H1 (cell line): ENCODE measurements at regions not wholly inside any gene's neighbourhood (a gene's known extent, or its start where the extent isn't known, plus 50 kb on each side); places are given as distances from the start of the nearest gene placed in this dataset.

Source experiments
- CTCF ChIA-PET: fragments of 300-600 bp; sonication (Branson Sonifier 250); formaldehyde crosslinking; loops from one replicate; lab custom pipeline; 2021; ENCODE audit not compliant: partially characterized antibody; lab: Charles Lee
- POLR2A ChIA-PET: fragments of 300-600 bp; sonication (Branson Sonifier 250); formaldehyde crosslinking; loops from one replicate; lab custom pipeline; 2021; ENCODE audit warnings: inconsistent platforms; ENCODE audit not compliant: partially characterized antibody; lab: Charles Lee
- DNase-seq, 2 experiments: peaks; one replicate each; pipeline versions ENCODE4 v3.0.0 to v3.0.0-alpha.2; 2010 to 2022; ENCODE audit warnings: low spot score in 2 of 2, low read depth in 1 of 2, mixed read lengths in 1 of 2
- FAIRE-seq: peaks from 2 replicates; lab custom pipeline; 2011; peaks lifted over from hg19 to GRCh38; lab: Jason Lieb, UNC
- H2AFZ ChIP-seq: 2 replicates; pipeline ENCODE4 v1.8.1; 2012; ENCODE audit warnings: low read length, inconsistent platforms
- H2AK5ac ChIP-seq: 2 replicates; pipeline ENCODE4 v1.6.1; 2013; ENCODE audit warnings: low read depth, low read length
- H2BK120ac ChIP-seq: replicated peaks from 2 replicates; pipeline ENCODE3; 2013; ENCODE audit warnings: low read depth, low read length, inconsistent platforms
- H2BK12ac ChIP-seq: 2 replicates; pipeline ENCODE4 v1.6.1; 2013; ENCODE audit warnings: low read depth, low read length
- H2BK15ac ChIP-seq: 2 replicates; pipeline ENCODE4 v1.6.1; 2013; ENCODE audit warnings: low read length
- H2BK20ac ChIP-seq: 2 replicates; pipeline ENCODE4 v1.6.1; 2013; ENCODE audit warnings: low read length
- H2BK5ac ChIP-seq: 2 replicates; pipeline ENCODE4 v1.6.1; 2013; ENCODE audit warnings: low read depth, low read length
- H3K14ac ChIP-seq: 2 replicates; pipeline ENCODE4 v1.6.1; 2013; ENCODE audit warnings: inconsistent platforms; ENCODE audit not compliant: insufficient read length
- H3K18ac ChIP-seq: 2 replicates; pipeline ENCODE4 v1.6.1; 2013; ENCODE audit warnings: low read length; ENCODE audit errors: extremely low read depth
- H3K23ac ChIP-seq: 2 replicates; pipeline ENCODE4 v1.6.1; 2013; ENCODE audit warnings: inconsistent platforms; ENCODE audit not compliant: insufficient read length
- H3K23me2 ChIP-seq: 2 replicates; pipeline ENCODE4 v1.6.1; 2013; ENCODE audit warnings: low read depth, low read length
- H3K27ac ChIP-seq: 2 replicates; pipeline ENCODE4 v1.6.1; 2011; ENCODE audit warnings: low read depth, low read length, inconsistent platforms
- H3K27me3 ChIP-seq, 4 experiments: replicated peaks in 1 of 4; 1 replicate in 1 of 4; 2 replicates in 3 of 4; pipeline versions ENCODE4 v1.6.1 to v1.8.1; 2011 to 2013; ENCODE audit warnings: low read length in 3 of 4, mild to moderate bottlenecking in 3 of 4, inconsistent platforms in 2 of 4, mixed read lengths in 2 of 4, moderate library complexity in 1 of 4; ENCODE audit not compliant: control insufficient read depth in 3 of 4, insufficient read depth in 3 of 4; ENCODE audit errors: extremely low read depth in 1 of 4
- H3K36me3 ChIP-seq, 4 experiments: 2 replicates each; pipeline versions ENCODE4 v1.6.1 to v1.8.1; 2011 to 2013; ENCODE audit warnings: mild to moderate bottlenecking in 4 of 4, low read length in 3 of 4, moderate library complexity in 2 of 4, control low read depth in 1 of 4, inconsistent platforms in 1 of 4; ENCODE audit not compliant: insufficient read depth in 4 of 4, control insufficient read depth in 2 of 4
- H3K4ac ChIP-seq: replicated peaks from 2 replicates; pipeline ENCODE3; 2013; ENCODE audit warnings: low read length, low read depth, mixed read lengths, inconsistent platforms; ENCODE audit not compliant: insufficient read length
- H3K4me1 ChIP-seq, 4 experiments: replicated peaks in 1 of 4; 1 replicate in 1 of 4; 2 replicates in 3 of 4; pipeline versions ENCODE4 v1.6.1 to v1.8.1; 2011 to 2013; ENCODE audit warnings: low read length in 3 of 4, inconsistent platforms in 2 of 4, mixed read lengths in 1 of 4; ENCODE audit not compliant: insufficient read depth in 4 of 4, control insufficient read depth in 3 of 4
- H3K4me2 ChIP-seq, 2 experiments: 2 replicates each; pipeline versions ENCODE4 v1.6.1 to v1.8.1; 2011 to 2013; ENCODE audit warnings: low read depth in 2 of 2, low read length in 2 of 2, control low read depth in 1 of 2, inconsistent platforms in 1 of 2, mild to moderate bottlenecking in 1 of 2; ENCODE audit not compliant: insufficient read depth in 1 of 2
- H3K4me3 ChIP-seq, 4 experiments: fragments of 200-600, 300-600 bp in 1 of 4; sonication (generic), shearing (Covaris generic), sonication (Bioruptor Twin) in 1 of 4; 2 replicates each; pipeline versions ENCODE4 v1.5.1 to v1.8.1; 2011 to 2016; ENCODE audit warnings: low read length in 4 of 4, low read depth in 3 of 4, control low read depth in 2 of 4, inconsistent platforms in 2 of 4, mild to moderate bottlenecking in 2 of 4, mixed read lengths in 1 of 4, moderate library complexity in 1 of 4; ENCODE audit not compliant: insufficient read depth in 2 of 4; ENCODE audit errors: extremely low read depth in 1 of 4
- H3K56ac ChIP-seq: replicated peaks from 2 replicates; pipeline ENCODE3; 2013; ENCODE audit warnings: low read depth, mild to moderate bottlenecking, mixed read lengths, low read length, inconsistent platforms; ENCODE audit not compliant: insufficient read length
- H3K79me1 ChIP-seq: 2 replicates; pipeline ENCODE4 v1.6.1; 2013; ENCODE audit warnings: low read depth, low read length, control low read depth
- H3K79me2 ChIP-seq, 2 experiments: 2 replicates each; pipeline versions ENCODE4 v1.6.1 to v1.8.1; 2012 to 2013; ENCODE audit warnings: low read length in 2 of 2, mild to moderate bottlenecking in 2 of 2, inconsistent platforms in 1 of 2; ENCODE audit not compliant: insufficient read depth in 2 of 2, control insufficient read depth in 1 of 2
- H3K9ac ChIP-seq, 4 experiments: replicated peaks in 1 of 4; 1 replicate in 1 of 4; 2 replicates in 3 of 4; pipeline versions ENCODE4 v1.6.1 to v1.8.1; 2011 to 2013; ENCODE audit warnings: low read depth in 3 of 4, low read length in 3 of 4, control low read depth in 2 of 4, mild to moderate bottlenecking in 2 of 4, moderate library complexity in 2 of 4, inconsistent platforms in 1 of 4; ENCODE audit errors: extremely low read depth in 1 of 4
- H3K9me3 ChIP-seq, 2 experiments: 2 replicates each; pipeline versions ENCODE4 v1.6.1 to v1.8.1; 2012 to 2013; ENCODE audit warnings: mild to moderate bottlenecking in 2 of 2, moderate library complexity in 2 of 2, control low read depth in 1 of 2, inconsistent platforms in 1 of 2, low read depth in 1 of 2, low read length in 1 of 2, mixed read lengths in 1 of 2; ENCODE audit not compliant: insufficient read depth in 2 of 2
- H4K20me1 ChIP-seq, 2 experiments: replicated peaks in 1 of 2; 2 replicates each; pipeline versions ENCODE3 to v1.8.1; 2011 to 2013; ENCODE audit warnings: inconsistent platforms in 2 of 2, low read length in 2 of 2, mild to moderate bottlenecking in 1 of 2; ENCODE audit not compliant: insufficient read depth in 2 of 2, control insufficient read depth in 1 of 2
- H4K5ac ChIP-seq: 2 replicates; pipeline ENCODE4 v1.6.1; 2013; ENCODE audit warnings: low read length, low read depth, mixed read lengths, inconsistent platforms; ENCODE audit not compliant: insufficient read length
- H4K8ac ChIP-seq: 2 replicates; pipeline ENCODE4 v1.8.0; 2013; ENCODE audit warnings: mild to moderate bottlenecking, moderate library complexity, low read length, inconsistent platforms; ENCODE audit not compliant: insufficient read depth; ENCODE audit errors: extremely low read depth
- H4K91ac ChIP-seq: replicated peaks from 2 replicates; pipeline ENCODE3; 2013; ENCODE audit warnings: low read length, mixed read lengths, inconsistent platforms; ENCODE audit not compliant: insufficient read length
- BCL11A ChIP-seq, 2 experiments: IDR thresholded peaks; one replicate each; pipeline ENCODE4 v1.6.1; 2011; ENCODE audit warnings: low read depth in 2 of 2, low read length in 2 of 2, mild to moderate bottlenecking in 2 of 2
- BRCA1 ChIP-seq: IDR thresholded peaks from 2 replicates; pipeline ENCODE4 v1.6.1; 2012; ENCODE audit warnings: low read depth, low read length, improper control_type of control experiment
- EGR1 ChIP-seq: IDR thresholded peaks from 2 replicates; pipeline ENCODE4 v1.6.1; 2011; ENCODE audit warnings: low read depth, low read length, borderline replicate concordance
- HDAC6 ChIP-seq: IDR thresholded peaks from one replicate; pipeline ENCODE4 v1.7.1; 2012; ENCODE audit warnings: low read depth, mild to moderate bottlenecking, inconsistent platforms, low read length, moderate library complexity
- JUN ChIP-seq: IDR thresholded peaks from 2 replicates; pipeline ENCODE4 v1.6.1; 2011; ENCODE audit warnings: low read depth, mild to moderate bottlenecking, improper control_type of control experiment, low read length
- NRF1 ChIP-seq: IDR thresholded peaks from 2 replicates; pipeline ENCODE4 v1.6.1; 2011; ENCODE audit warnings: mild to moderate bottlenecking, low read depth, low read length, improper control_type of control experiment
- POLR2A ChIP-seq, 2 experiments: IDR thresholded peaks; 1 replicate in 1 of 2; 2 replicates in 1 of 2; pipeline ENCODE4 v1.6.1; 2011; ENCODE audit warnings: low read depth in 2 of 2, low read length in 2 of 2, mild to moderate bottlenecking in 2 of 2; ENCODE audit errors: control extremely low read depth in 1 of 2
- RBBP5 ChIP-seq: IDR thresholded peaks from 2 replicates; pipeline ENCODE4 v1.7.1; 2012; ENCODE audit warnings: low read depth, mild to moderate bottlenecking, inconsistent platforms, low read length, moderate library complexity, borderline replicate concordance
- RNF2 ChIP-seq: fragments of 200-900, 300-1000 bp; sonication (generic); IDR thresholded peaks from 2 replicates; pipeline ENCODE4 v1.7.1; 2016; ENCODE audit warnings: borderline replicate concordance, low read depth, mild to moderate bottlenecking, antibody characterized with exemption, low read length; ENCODE audit not compliant: poor library complexity, severe bottlenecking; ENCODE audit errors: missing control alignments
- RXRA ChIP-seq: IDR thresholded peaks from 2 replicates; pipeline ENCODE4 v1.6.1; 2011; ENCODE audit warnings: low read depth, mild to moderate bottlenecking, low read length, moderate library complexity; ENCODE audit not compliant: insufficient read depth
- SP4 ChIP-seq: IDR thresholded peaks from 2 replicates; pipeline ENCODE4 v1.6.1; 2012; ENCODE audit warnings: low read length, inconsistent platforms
- WGBS, 2 experiments: shearing (Covaris generic) in 1 of 2; methylation state at CpG; one replicate each; pipeline versions ENCODE4 v1.1.6 to v1.1.7; 2013 to 2015; ENCODE audit warnings: low lambda C conversion rate in 2 of 2, mixed read lengths in 2 of 2, inconsistent platforms in 1 of 2, low coverage in 1 of 2, missing lambda C conversion rate in 1 of 2; ENCODE audit not compliant: insufficient replicate concordance in 2 of 2, insufficient coverage in 1 of 2, insufficient read length in 1 of 2; ENCODE audit errors: extremely low coverage in 1 of 2, missing lambda C conversion rate in 1 of 2; 5-methylcytosine and 5-hydroxymethylcytosine counted together

- no peak for DNase-seq
- Histone ChIP-seq H3K4me1 (no peaks in the 10 kb centered on the region; a peak in 1 of 7 replicates), H2AK5ac (no peak overlapping the region), H3K4me3 (no peak overlapping the region), H2BK120ac (no peak overlapping the region), H3K27ac (no peak overlapping the region), H2BK20ac (no peak overlapping the region), H4K91ac (peak overlapping the region; percentile 18), H2BK5ac (no peak overlapping the region), H4K5ac (no peak overlapping the region), H3K23ac (no peak overlapping the region), H3K9me3 (no peaks in the 10 kb centered on the region), H4K20me1 (no peaks in the 10 kb centered on the region), H2BK12ac (no peak overlapping the region; the same call in 1 of the 2 replicates), H3K79me2 (no peaks in the 10 kb centered on the region), H3K9ac (no peak overlapping the region), H3K4me2 (no peak overlapping the region), H3K18ac (no peak overlapping the region), H3K4ac (no peak overlapping the region), H3K27me3 (no peaks in the 10 kb centered on the region), H2AFZ (no peak overlapping the region), H2BK15ac (no peak overlapping the region), H3K56ac (no peak overlapping the region), H3K14ac (no peak overlapping the region), H3K36me3 (no peaks in the 10 kb centered on the region), H4K8ac (no peak overlapping the region), H3K79me1 (no peaks in the 10 kb centered on the region), H3K23me2 (no peaks in the 10 kb centered on the region)
- TF ChIP-seq RNF2: no peak
- TF ChIP-seq SP4: no peak
- TF ChIP-seq NRF1: no peak
- no peak for TF ChIP-seq HDAC6
- no peak for TF ChIP-seq EGR1
- no peak for TF ChIP-seq RXRA
- no peak for TF ChIP-seq RBBP5
- no peak for TF ChIP-seq POLR2A (IDR thresholded peaks at IDR 0.05; ENCODE audit: control extremely low read depth in 1 of 2, low read depth in 2 of 2, low read length in 2 of 2)
- TF ChIP-seq BCL11A (IDR thresholded peaks at IDR 0.05; ENCODE audit: low read depth in 2 of 2, low read length in 2 of 2): no peak
- no peak for TF ChIP-seq JUN
- no peak for TF ChIP-seq BRCA1
- no peak for FAIRE-seq
- ChIA-PET POLR2A (no interaction called here), CTCF (interaction anchor here (1.2 to 2.3 kb wide), 4 partner anchors 9 to 768 kb away, joined by 3 to 6 read pairs (median 4); no protein-coding TSS in a partner anchor)
- 97% methylated on average over 5 of the region's 5 CpGs; no CpG with 5 or more reads in 1 of the 2 experiments for WGBS, 2 experiments
Measured at GRCh38 chr12:58537278-58537677, 383.0 kb downstream of the LRIG3 start.
